IMR-90 (cell line): ENCODE measurements at regions not wholly inside any gene's neighbourhood (a gene's known extent, or its start where the extent isn't known, plus 50 kb on each side); places are given as distances from the start of the nearest gene placed in this dataset.

Experiments
- ATAC-seq: fragments of 200-7000 bp; cut with Tn5 transposase; 2 replicates; pipeline ENCODE4 v1.9.1; 2020; ENCODE audit warnings: low read depth, mild to moderate bottlenecking, moderate library complexity
- BruUV-seq: library from RNA; stranded (reverse); fragments of 400-500 nt; replicated peaks from 2 replicates; lab custom pipeline; 2021; lab: Mats Ljungman, UMichigan
- CTCF ChIA-PET: fragments of 300-600 bp; formaldehyde crosslinking; extraction: SDS; loops from one replicate; lab custom pipeline; 2021; ENCODE audit warnings: antibody characterized with exemption; lab: Yijun Ruan, JAX
- POLR2A ChIA-PET: fragments of 300-600 bp; sonication (Branson Sonifier 250); formaldehyde crosslinking; loops from one replicate; lab custom pipeline; 2022; ENCODE audit warnings: antibody characterized with exemption; ENCODE audit not compliant: unreplicated experiment; lab: Charles Lee
- DNase-seq: peaks from one replicate; pipeline ENCODE4 v3.0.0; 2013
- H2AFZ ChIP-seq: replicated peaks from 2 replicates; pipeline ENCODE3; 2013; ENCODE audit warnings: low read length, mild to moderate bottlenecking; ENCODE audit not compliant: poor library complexity
- H2AK5ac ChIP-seq: 2 replicates; pipeline ENCODE4 v1.6.1; 2013; ENCODE audit warnings: low read depth, low read length, inconsistent platforms
- H2AK9ac ChIP-seq: replicated peaks from 2 replicates; pipeline ENCODE3; 2013; ENCODE audit warnings: mild to moderate bottlenecking, low read depth, low read length, moderate library complexity; ENCODE audit not compliant: poor library complexity
- H2BK120ac ChIP-seq: 2 replicates; pipeline ENCODE4 v1.6.1; 2013; ENCODE audit warnings: low read depth, low read length, inconsistent platforms
- H2BK15ac ChIP-seq: 3 replicates; pipeline ENCODE4 v1.6.1; 2013; ENCODE audit warnings: low read depth, low read length, inconsistent platforms
- H2BK20ac ChIP-seq: 2 replicates; pipeline ENCODE4 v1.6.1; 2013; ENCODE audit warnings: low read depth, mild to moderate bottlenecking, inconsistent platforms, low read length, moderate library complexity
- H2BK5ac ChIP-seq: 2 replicates; pipeline ENCODE4 v1.6.1; 2013; ENCODE audit warnings: mild to moderate bottlenecking, low read depth, low read length, inconsistent platforms; ENCODE audit not compliant: poor library complexity, severe bottlenecking
- H3K14ac ChIP-seq: replicated peaks from 2 replicates; pipeline ENCODE4 v1.6.1; 2013; ENCODE audit warnings: low read depth, low read length, inconsistent platforms
- H3K18ac ChIP-seq: 2 replicates; pipeline ENCODE4 v1.6.1; 2013; ENCODE audit warnings: low read depth, low read length, control low read depth
- H3K23ac ChIP-seq: 2 replicates; pipeline ENCODE4 v1.6.1; 2013; ENCODE audit warnings: low read depth, low read length, inconsistent platforms
- H3K27ac ChIP-seq: 2 replicates; pipeline ENCODE4 v1.5.1; 2013; ENCODE audit warnings: mild to moderate bottlenecking, control low read depth, low read length; ENCODE audit not compliant: insufficient read depth
- H3K27me3 ChIP-seq: 2 replicates; pipeline ENCODE4 v1.6.1; 2013; ENCODE audit warnings: low read length; ENCODE audit not compliant: control insufficient read depth, insufficient read depth
- H3K36me3 ChIP-seq: 2 replicates; pipeline ENCODE4 v1.6.1; 2013; ENCODE audit warnings: low read length, mixed read lengths; ENCODE audit not compliant: control insufficient read depth, insufficient read depth
- H3K4ac ChIP-seq: 2 replicates; pipeline ENCODE4 v1.6.1; 2013; ENCODE audit warnings: low read depth, low read length, inconsistent platforms
- H3K4me1 ChIP-seq: 2 replicates; pipeline ENCODE4 v1.6.1; 2013; ENCODE audit warnings: low read length, mixed read lengths; ENCODE audit not compliant: control insufficient read depth, insufficient read depth
- H3K4me2 ChIP-seq: 2 replicates; pipeline ENCODE4 v1.6.1; 2013; ENCODE audit warnings: low read depth, mild to moderate bottlenecking, control low read depth, low read length, moderate library complexity
- H3K4me3 ChIP-seq: 2 replicates; pipeline ENCODE4 v1.5.1; 2013; ENCODE audit warnings: low read depth, mild to moderate bottlenecking, control low read depth, low read length, moderate library complexity; ENCODE audit not compliant: insufficient read depth
- H3K56ac ChIP-seq: 2 replicates; pipeline ENCODE4 v1.6.1; 2013; ENCODE audit warnings: low read length, inconsistent platforms; ENCODE audit not compliant: insufficient read depth; ENCODE audit errors: extremely low read depth
- H3K79me1 ChIP-seq, 2 experiments: 2 replicates each; pipeline ENCODE4 v1.6.1; 2013; ENCODE audit warnings: low read length in 2 of 2, inconsistent platforms in 1 of 2, low read depth in 1 of 2
- H3K9ac ChIP-seq: 2 replicates; pipeline ENCODE4 v1.6.1; 2013; ENCODE audit warnings: low read depth, low read length, control low read depth
- H3K9me1 ChIP-seq: 2 replicates; pipeline ENCODE4 v1.6.1; 2013; ENCODE audit warnings: low read length, inconsistent platforms; ENCODE audit not compliant: insufficient read depth
- H3K9me3 ChIP-seq: 2 replicates; pipeline ENCODE4 v1.6.1; 2013; ENCODE audit warnings: low read length; ENCODE audit not compliant: control insufficient read depth, insufficient read depth
- H4K20me1 ChIP-seq: 2 replicates; pipeline ENCODE4 v1.6.1; 2013; ENCODE audit warnings: low read length, inconsistent platforms; ENCODE audit not compliant: insufficient read depth
- H4K5ac ChIP-seq: 2 replicates; pipeline ENCODE4 v1.6.1; 2013; ENCODE audit warnings: mild to moderate bottlenecking, low read depth, low read length, control low read depth
- H4K8ac ChIP-seq, 2 experiments: 2 replicates each; pipeline ENCODE4 v1.6.1; 2013; ENCODE audit warnings: low read depth in 2 of 2, low read length in 2 of 2, control low read depth in 1 of 2, inconsistent platforms in 1 of 2
- H4K91ac ChIP-seq: 2 replicates; pipeline ENCODE4 v1.6.1; 2013; ENCODE audit warnings: low read depth, low read length, inconsistent platforms; ENCODE audit not compliant: insufficient read depth
- BHLHE40 ChIP-seq: fragments of 150-350 bp; IDR thresholded peaks from 2 replicates; pipeline ENCODE4 v1.6.1; 2016; ENCODE audit warnings: mild to moderate bottlenecking, low read depth, low read length
- CEBPB ChIP-seq: IDR thresholded peaks from 2 replicates; pipeline ENCODE4 v1.6.1; 2012; ENCODE audit warnings: low read depth, low read length, improper control_type of control experiment
- CHD1 ChIP-seq: IDR thresholded peaks from 2 replicates; pipeline ENCODE4 v1.6.1; 2012; ENCODE audit warnings: low read depth, low read length, improper control_type of control experiment
- ELK1 ChIP-seq: fragments of 150-350 bp; IDR thresholded peaks from 2 replicates; pipeline ENCODE4 v1.6.1; 2016; ENCODE audit warnings: low read depth, mild to moderate bottlenecking, low read length, moderate library complexity, borderline replicate concordance
- FOS ChIP-seq: fragments of 150-350 bp; IDR thresholded peaks from 2 replicates; pipeline ENCODE4 v1.6.1; 2016; ENCODE audit warnings: low read depth, low read length
- MAFK ChIP-seq: IDR thresholded peaks from 2 replicates; pipeline ENCODE4 v1.6.1; 2012; ENCODE audit warnings: low read depth, low read length, improper control_type of control experiment
- MAZ ChIP-seq: IDR thresholded peaks from 2 replicates; pipeline ENCODE4 v1.6.1; 2012; ENCODE audit warnings: low read depth, mild to moderate bottlenecking, low read length, improper control_type of control experiment, moderate library complexity, borderline replicate concordance
- MXI1 ChIP-seq: IDR thresholded peaks from 2 replicates; pipeline ENCODE4 v1.6.1; 2012; ENCODE audit warnings: low read depth, mild to moderate bottlenecking, low read length, moderate library complexity, borderline replicate concordance
- NFE2L2 ChIP-seq: fragments of 150-350 bp; IDR thresholded peaks from 2 replicates; pipeline ENCODE4 v1.6.1; 2016; ENCODE audit warnings: low read depth, mild to moderate bottlenecking, low read length
- POLR2A ChIP-seq: IDR thresholded peaks from 2 replicates; pipeline ENCODE4 v1.6.1; 2012; ENCODE audit warnings: mild to moderate bottlenecking, low read depth, low read length
- RAD21 ChIP-seq: IDR thresholded peaks from 2 replicates; pipeline ENCODE4 v1.6.1; 2012; ENCODE audit warnings: low read length, improper control_type of control experiment
- RCOR1 ChIP-seq: IDR thresholded peaks from 2 replicates; pipeline ENCODE4 v1.6.1; 2012; ENCODE audit warnings: mild to moderate bottlenecking, low read length, improper control_type of control experiment; ENCODE audit not compliant: insufficient replicate concordance
- RFX5 ChIP-seq: IDR thresholded peaks from 2 replicates; pipeline ENCODE4 v1.8.0; 2012; ENCODE audit warnings: low read depth, mild to moderate bottlenecking, low read length, moderate library complexity
- SMC3 ChIP-seq: fragments of 150-350 bp; IDR thresholded peaks from 2 replicates; pipeline ENCODE4 v1.6.1; 2016; ENCODE audit warnings: low read depth, mild to moderate bottlenecking, antibody characterized with exemption, low read length, moderate library complexity
- USF2 ChIP-seq: fragments of 150-350 bp; IDR thresholded peaks from 2 replicates; pipeline ENCODE4 v1.6.1; 2017; ENCODE audit warnings: mild to moderate bottlenecking, antibody characterized with exemption, low read length, low read depth
- WGBS, 2 experiments: methylation state at CpG; one replicate each; pipeline versions ENCODE4 v1.1.5 to v1.1.7; 2013; ENCODE audit warnings: missing lambda C conversion rate in 2 of 2; ENCODE audit not compliant: insufficient read length in 1 of 2; ENCODE audit errors: extremely low coverage in 2 of 2; 5-methylcytosine and 5-hydroxymethylcytosine counted together
- dilution Hi-C: fragments of 300-500 bp; cut with HindIII; formaldehyde crosslinking; loops from one replicate; pipeline ENCODE4 v1.14.3; 2018; ENCODE audit warnings: low sequenced_read_pairs; ENCODE audit not compliant: unreplicated experiment
- in situ Hi-C: fragments of 300-500 bp; cut with MboI; formaldehyde crosslinking; loops from 3 replicates; pipeline ENCODE4 v1.14.3; 2019; ENCODE audit warnings: low sequenced_read_pairs, inconsistent platforms, mixed read lengths
- intact Hi-C: fragments of 100-400 bp; cut with micrococcal nuclease; formaldehyde crosslinking; loops from 2 replicates; pipeline ENCODE4 v1.10.0; 2022

GRCh38 chr5:125550274-125550673 lies 803.8 kb upstream of the ZNF608 start:
- no TSS peak for BruUV-seq
- Histone ChIP-seq H3K9ac (no peak overlapping the region), H3K4me1 (peaks cover 5% of the 10 kb centered on the region), H3K4ac (no peak overlapping the region), H3K4me3 (no peak overlapping the region), H3K23ac (peak overlapping the region; percentile 8; the same call in 1 of the 2 replicates), H3K14ac (no peak overlapping the region), H2AK5ac (no peak overlapping the region), H2AK9ac (no peak overlapping the region), H3K9me3 (no peaks in the 10 kb centered on the region), H4K20me1 (no peaks in the 10 kb centered on the region), H3K36me3 (no peaks in the 10 kb centered on the region), H2AFZ (no peak overlapping the region), H2BK20ac (no peak overlapping the region), H3K27ac (no peak overlapping the region), H4K8ac (no peak overlapping the region), H2BK120ac (no peak overlapping the region), H4K5ac (peak overlapping the region; percentile 79; the same call in 1 of the 2 replicates), H3K18ac (no peak overlapping the region), H3K56ac (no peak overlapping the region), H3K79me1 (no peaks in the 10 kb centered on the region), H2BK15ac (no peak overlapping the region), H3K4me2 (peak overlapping the region; percentile 29; the same call in 1 of the 2 replicates), H3K27me3 (no peaks in the 10 kb centered on the region), H2BK5ac (no peak overlapping the region), H4K91ac (no peak overlapping the region), H3K9me1 (peaks cover 2% of the 10 kb centered on the region; the same call in 1 of the 2 replicates)
- intact Hi-C loops = loop anchor here (5.0 kb wide), 1 partner anchor 803 kb away; the partner anchor contains the start of gene ZNF608
- peak; percentile 74 for DNase-seq
- peak; percentile 72 for ATAC-seq
- in situ Hi-C loops = no loop called here
- WGBS, 2 experiments = no CpG with 5 or more reads among the region's 2 CpGs
- dilution Hi-C loops = no loop called here
- POLR2A ChIA-PET = interaction anchor here (0.6 kb wide), 1 partner anchor 12 kb away, joined by 4 read pairs; no protein-coding TSS in a partner anchor
- CTCF ChIA-PET = interaction anchor here (0.5 kb wide), 1 partner anchor 976 kb away, joined by 3 read pairs; no protein-coding TSS in a partner anchor
- TF ChIP-seq USF2 (no peak), SMC3 (no peak), RFX5 (no peak), CHD1 (no peak), MXI1 (no peak), NFE2L2 (no peak), CEBPB (no peak), MAZ (no peak), FOS (no peak), ELK1 (no peak), RAD21 (no peak), POLR2A (no peak), BHLHE40 (no peak), MAFK (no peak), RCOR1 (no peak)
